Breast epithelium (tissue), 3 donors: ENCODE measurements at regions not wholly inside any gene's neighbourhood (a gene's known extent, or its start where the extent isn't known, plus 50 kb on each side); places are given as distances from the start of the nearest gene placed in this dataset.

Experiments used
- CTCF ChIP-seq, 3 donors: fragments of 450-650 bp; IDR thresholded peaks; one replicate each; pipeline ENCODE4 v1.5.1; 2016 to 2017; ENCODE audit warnings: antibody characterized with exemption in 3 of 3, mild to moderate bottlenecking in 3 of 3, moderate library complexity in 3 of 3
- POLR2A ChIP-seq: fragments of 450-650 bp; IDR thresholded peaks from one replicate; pipeline ENCODE4 v1.6.1; 2016; ENCODE audit warnings: antibody characterized with exemption, mild to moderate bottlenecking, moderate library complexity
- POLR2AphosphoS5 ChIP-seq, 3 donors: sonication (generic); formaldehyde crosslinking; IDR thresholded peaks; one replicate each; pipeline ENCODE4 v1.6.1; 2017; ENCODE audit warnings: antibody characterized with exemption in 3 of 3

- TF ChIP-seq CTCF (IDR thresholded peaks at IDR 0.05) (no peak), POLR2AphosphoS5 (IDR thresholded peaks at IDR 0.05) (no peak), POLR2A (no peak)
Measured at GRCh38 chr11:116551576-116551975, 221.2 kb downstream of the BUD13 start.
